Smooth muscle cell (in vitro differentiated cells): ENCODE measurements at regions not wholly inside any gene's neighbourhood (a gene's known extent, or its start where the extent isn't known, plus 50 kb on each side); places are given as distances from the start of the nearest gene placed in this dataset.

Experiments
- DNase-seq: peaks from one replicate; lab custom pipeline; 2025; ENCODE audit not compliant: unreplicated experiment; lab: John Stamatoyannopoulos, UW
- H2AFZ ChIP-seq: fragments of 200-600 bp; sonication (generic); 2 replicates; pipeline ENCODE4 v1.6.0; 2016; ENCODE audit warnings: antibody characterized with exemption, low read depth, mild to moderate bottlenecking
- H3F3A ChIP-seq: fragments of 200-600 bp; sonication (generic); 2 replicates; pipeline ENCODE4 v1.6.0; 2017; ENCODE audit warnings: antibody characterized with exemption, low read depth
- H3K27ac ChIP-seq: fragments of 200-600 bp; sonication (generic); 2 replicates; pipeline ENCODE4 v1.5.1; 2016; ENCODE audit warnings: low read depth, mild to moderate bottlenecking
- H3K27me3 ChIP-seq: fragments of 200-600 bp; sonication (generic); 2 replicates; pipeline ENCODE4 v1.6.1; 2016; ENCODE audit warnings: low read depth, mild to moderate bottlenecking
- H3K36me3 ChIP-seq: fragments of 200-600 bp; sonication (generic); 2 replicates; pipeline ENCODE4 v1.5.1; 2016; ENCODE audit warnings: low read depth
- H3K4me1 ChIP-seq: fragments of 200-600 bp; sonication (generic); 2 replicates; pipeline ENCODE4 v1.5.1; 2016; ENCODE audit warnings: low read depth
- H3K4me2 ChIP-seq: fragments of 200-600 bp; sonication (generic); 2 replicates; pipeline ENCODE4 v1.6.0; 2016; ENCODE audit warnings: mild to moderate bottlenecking
- H3K4me3 ChIP-seq: fragments of 200-600 bp; sonication (generic); 2 replicates; pipeline ENCODE4 v1.5.1; 2016; ENCODE audit warnings: mild to moderate bottlenecking
- H3K79me2 ChIP-seq: fragments of 200-600 bp; sonication (generic); 2 replicates; pipeline ENCODE4 v1.6.0; 2016; ENCODE audit warnings: low read depth, mild to moderate bottlenecking
- H3K9ac ChIP-seq: fragments of 200-600 bp; sonication (generic); 2 replicates; pipeline ENCODE4 v1.6.0; 2016; ENCODE audit warnings: low read depth
- H3K9me3 ChIP-seq: fragments of 200-600 bp; sonication (generic); replicated peaks from 2 replicates; pipeline ENCODE4 v1.5.1; 2016; ENCODE audit warnings: low read depth
- H4K20me1 ChIP-seq: fragments of 200-600 bp; sonication (generic); 2 replicates; pipeline ENCODE4 v1.6.0; 2016; ENCODE audit warnings: low read depth
- WGBS: methylation state at CpG from one replicate; pipeline ENCODE4 v1.1.7; 2016; ENCODE audit warnings: low lambda C conversion rate; 5-methylcytosine and 5-hydroxymethylcytosine counted together
- TF ChIP-seq, protein P1 (sequence below): fragments of 200-600 bp; sonication (generic); IDR thresholded peaks from 2 replicates; pipeline ENCODE4 v1.5.1; 2017; ENCODE audit warnings: borderline replicate concordance, mild to moderate bottlenecking, antibody characterized with exemption; ENCODE audit not compliant: insufficient read depth, poor library complexity, severe bottlenecking

DNA sequence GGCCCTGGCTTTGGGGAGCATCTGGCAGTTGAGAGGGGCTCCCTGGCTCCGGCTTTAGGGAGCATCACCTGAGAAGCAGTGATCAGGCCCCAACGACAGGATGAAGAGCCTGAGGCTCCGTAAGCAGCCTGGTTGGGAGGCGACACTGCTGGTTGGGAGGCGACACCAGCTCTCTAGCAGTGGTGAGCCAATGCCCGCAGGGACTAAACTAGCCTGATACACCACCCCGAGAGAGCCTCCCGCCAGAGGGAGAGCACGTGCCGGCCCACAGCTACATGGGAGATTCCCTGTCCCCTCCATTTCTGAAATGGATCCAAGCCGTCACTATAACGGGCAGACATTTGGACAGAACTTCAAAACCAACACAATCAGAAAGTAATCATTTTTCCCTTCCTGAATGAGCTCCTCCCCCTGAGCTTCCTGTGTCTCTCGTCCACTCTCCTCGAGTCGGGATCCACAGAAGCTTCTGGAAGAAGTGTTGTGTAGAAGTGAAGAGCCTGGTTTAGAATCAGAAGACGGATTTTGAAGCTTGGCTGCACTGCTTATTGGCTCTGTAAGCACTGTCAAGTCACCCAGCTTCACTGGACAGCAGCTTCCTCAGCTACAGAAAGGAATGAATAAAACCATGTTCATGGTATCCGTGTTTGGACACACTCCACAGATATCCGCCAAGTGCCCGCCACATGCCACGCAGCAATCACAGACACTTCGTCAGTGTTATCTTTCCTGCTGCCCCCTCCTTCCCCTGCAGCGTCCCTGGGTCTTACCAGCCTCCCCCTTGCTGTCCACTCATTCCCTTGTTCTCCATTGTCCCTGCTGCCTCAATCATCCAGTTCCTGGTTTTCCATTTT is 199.6 kb downstream of the TTLL2 start:
- no peaks in the 10 kb centered on the region for H3K27me3 ChIP-seq
- no peaks in the 10 kb centered on the region for H3K79me2 ChIP-seq
- no peak overlapping the region for H3K4me2 ChIP-seq
- 86% methylated on average over 22 of the region's 22 CpGs for WGBS
- H3K4me1 ChIP-seq = no peaks in the 10 kb centered on the region
- no peaks in the 10 kb centered on the region for H3K9me3 ChIP-seq
- H2AFZ ChIP-seq = no peak overlapping the region
- H3F3A ChIP-seq = no peaks in the 10 kb centered on the region
- TF ChIP-seq, protein P1, sequence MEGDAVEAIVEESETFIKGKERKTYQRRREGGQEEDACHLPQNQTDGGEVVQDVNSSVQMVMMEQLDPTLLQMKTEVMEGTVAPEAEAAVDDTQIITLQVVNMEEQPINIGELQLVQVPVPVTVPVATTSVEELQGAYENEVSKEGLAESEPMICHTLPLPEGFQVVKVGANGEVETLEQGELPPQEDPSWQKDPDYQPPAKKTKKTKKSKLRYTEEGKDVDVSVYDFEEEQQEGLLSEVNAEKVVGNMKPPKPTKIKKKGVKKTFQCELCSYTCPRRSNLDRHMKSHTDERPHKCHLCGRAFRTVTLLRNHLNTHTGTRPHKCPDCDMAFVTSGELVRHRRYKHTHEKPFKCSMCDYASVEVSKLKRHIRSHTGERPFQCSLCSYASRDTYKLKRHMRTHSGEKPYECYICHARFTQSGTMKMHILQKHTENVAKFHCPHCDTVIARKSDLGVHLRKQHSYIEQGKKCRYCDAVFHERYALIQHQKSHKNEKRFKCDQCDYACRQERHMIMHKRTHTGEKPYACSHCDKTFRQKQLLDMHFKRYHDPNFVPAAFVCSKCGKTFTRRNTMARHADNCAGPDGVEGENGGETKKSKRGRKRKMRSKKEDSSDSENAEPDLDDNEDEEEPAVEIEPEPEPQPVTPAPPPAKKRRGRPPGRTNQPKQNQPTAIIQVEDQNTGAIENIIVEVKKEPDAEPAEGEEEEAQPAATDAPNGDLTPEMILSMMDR = no peak
- no peak overlapping the region for H3K9ac ChIP-seq
- H3K4me3 ChIP-seq = no peak overlapping the region
- H4K20me1 ChIP-seq = no peaks in the 10 kb centered on the region
- no peaks in the 10 kb centered on the region for H3K36me3 ChIP-seq
- H3K27ac ChIP-seq = no peak overlapping the region
- no peak for DNase-seq

DNA sequence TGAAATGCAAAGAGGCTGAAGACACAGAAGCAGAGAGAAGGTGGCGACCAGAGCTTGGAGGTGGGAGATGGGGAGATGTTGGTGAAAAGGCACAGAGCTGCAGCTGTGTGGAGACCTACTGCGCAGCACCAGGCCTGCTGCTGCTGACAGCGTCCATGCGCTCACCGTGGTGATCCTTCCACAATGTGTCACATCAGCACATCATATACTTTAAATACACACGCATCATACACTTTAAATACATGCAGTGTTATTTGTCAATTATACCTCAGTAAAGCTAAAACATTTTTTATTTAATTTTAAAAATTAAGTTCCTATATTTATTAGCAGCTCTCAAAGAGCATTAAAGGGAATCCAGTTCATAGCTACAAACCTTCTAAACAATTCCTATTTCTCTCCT is 200.9 kb downstream of the TTLL2 start:
- H3K36me3 ChIP-seq = no peaks in the 10 kb centered on the region
- no peak overlapping the region for H3K4me2 ChIP-seq
- DNase-seq = no peak
- H3K9me3 ChIP-seq = no peaks in the 10 kb centered on the region
- H3K4me1 ChIP-seq = no peaks in the 10 kb centered on the region
- WGBS = 98% methylated on average over 6 of the region's 6 CpGs
- no peak overlapping the region for H3K27ac ChIP-seq
- TF ChIP-seq, protein P1 = no peak
- no peaks in the 10 kb centered on the region for H3K27me3 ChIP-seq
- H3K4me3 ChIP-seq = no peak overlapping the region
- no peaks in the 10 kb centered on the region for H3K79me2 ChIP-seq
- H4K20me1 ChIP-seq = no peaks in the 10 kb centered on the region
- no peak overlapping the region for H3K9ac ChIP-seq
- H3F3A ChIP-seq = no peaks in the 10 kb centered on the region
- no peak overlapping the region for H2AFZ ChIP-seq

DNA sequence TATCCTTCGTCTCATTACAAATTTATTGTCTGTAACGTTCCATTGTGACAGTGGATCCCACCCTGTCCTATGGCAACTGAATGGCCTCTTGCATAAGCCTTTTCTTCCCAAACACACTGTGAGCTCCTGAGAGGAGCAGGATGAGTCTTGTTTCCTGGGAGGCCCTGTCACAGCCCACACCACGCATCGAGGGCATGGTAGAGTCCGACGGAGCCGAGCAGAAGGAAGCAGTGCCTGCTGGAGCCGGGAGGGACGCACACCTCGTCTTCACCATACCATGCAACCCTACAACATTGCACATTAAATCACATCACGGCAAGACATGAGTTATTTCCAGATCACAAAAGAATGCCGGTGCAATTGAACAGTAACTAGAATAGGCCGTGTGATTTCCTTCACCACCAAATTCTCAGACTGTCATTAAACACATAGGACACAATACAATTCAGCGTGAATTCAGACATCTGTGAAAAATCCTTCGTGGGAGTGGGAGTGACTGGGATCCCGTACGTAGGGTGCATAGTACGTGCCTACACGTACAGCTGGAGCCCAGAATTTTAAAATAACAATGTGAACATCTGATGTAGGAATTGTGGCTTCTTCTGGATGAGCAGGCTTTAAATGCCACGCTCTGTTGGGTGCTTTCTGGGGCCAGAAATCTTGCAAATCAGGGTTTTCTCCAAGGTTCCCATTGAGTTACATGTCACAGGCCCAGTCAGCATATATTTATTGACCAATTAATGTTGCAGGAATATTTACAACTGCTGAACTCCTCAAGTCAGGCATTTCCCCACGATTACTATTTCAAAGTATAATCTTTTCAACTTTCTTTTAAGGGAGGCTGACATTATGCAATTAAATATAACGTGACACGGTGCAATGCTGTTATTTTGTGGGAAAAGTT is 201.8 kb downstream of the TTLL2 start:
- no peak overlapping the region for H2AFZ ChIP-seq
- H4K20me1 ChIP-seq = no peaks in the 10 kb centered on the region
- TF ChIP-seq, protein P1 = no peak
- DNase-seq = no peak
- no peak overlapping the region for H3K9ac ChIP-seq
- H3K79me2 ChIP-seq = no peaks in the 10 kb centered on the region
- H3K36me3 ChIP-seq = no peaks in the 10 kb centered on the region
- WGBS = 86% methylated on average over 23 of the region's 23 CpGs
- H3K4me2 ChIP-seq = no peak overlapping the region
- no peak overlapping the region for H3K27ac ChIP-seq
- no peaks in the 10 kb centered on the region for H3F3A ChIP-seq
- no peak overlapping the region for H3K4me3 ChIP-seq
- H3K27me3 ChIP-seq = no peaks in the 10 kb centered on the region
- no peaks in the 10 kb centered on the region for H3K4me1 ChIP-seq
- H3K9me3 ChIP-seq = no peaks in the 10 kb centered on the region
